ENCODE measurements at regions not wholly inside any gene's neighbourhood (a gene's known extent, or its start where the extent isn't known, plus 50 kb on each side); places are given as distances from the start of the nearest gene placed in this dataset.

- no peaks in the 10 kb centered on the region for H3K27me3 ChIP-seq
- H3K27ac ChIP-seq, result no peak overlapping the region
- H3K9me3 ChIP-seq, result no peaks in the 10 kb centered on the region
- intact Hi-C loops (cut with DNase I), result no loop called here
- 83 to 85% methylated on average over 4 of the region's 4 CpGs for WGBS, 2 donors
- H3K4me1 ChIP-seq, result no peaks in the 10 kb centered on the region
- TF ChIP-seq POLR2A (IDR thresholded peaks at IDR 0.05), result no peak
- DNase-seq, result no peak
- no peak overlapping the region for H3K4me3 ChIP-seq (replicated peaks in 1 of 3)
- H3K36me3 ChIP-seq, result no peaks in the 10 kb centered on the region
These were observed 116.3 kb downstream of the IRX5 start for GRCh38 chr16:55046916-55047315.

GRCh38 chr16:55047331-55047730, 116.7 kb downstream of the IRX5 start:
- H3K27me3 ChIP-seq, result no peaks in the 10 kb centered on the region
- H3K9me3 ChIP-seq, result no peaks in the 10 kb centered on the region
- H3K27ac ChIP-seq, result no peak overlapping the region
- no peaks in the 10 kb centered on the region for H3K4me1 ChIP-seq
- 88 to 90% methylated on average over 4 of the region's 4 CpGs for WGBS, 2 donors
- H3K4me3 ChIP-seq (replicated peaks in 1 of 3), result no peak overlapping the region
- no peak for DNase-seq
- no peaks in the 10 kb centered on the region for H3K36me3 ChIP-seq
- intact Hi-C loops (cut with DNase I), result no loop called here
- no peak for TF ChIP-seq POLR2A (IDR thresholded peaks at IDR 0.05)
- TF ChIP-seq CTCF (IDR thresholded peaks at IDR 0.05), result no peak

GRCh38 chr16:55047903-55048497, 117.3 kb downstream of the IRX5 start:
- no peak for TF ChIP-seq CTCF (IDR thresholded peaks at IDR 0.05)
- no peak for TF ChIP-seq POLR2A (IDR thresholded peaks at IDR 0.05)
- WGBS, 2 donors, result 95 to 96% methylated on average over 6 of the region's 8 CpGs
- H3K4me3 ChIP-seq (replicated peaks in 1 of 3), result no peak overlapping the region
- H3K27ac ChIP-seq, result no peak overlapping the region
- no peaks in the 10 kb centered on the region for H3K27me3 ChIP-seq
- no peaks in the 10 kb centered on the region for H3K4me1 ChIP-seq
- no peak for DNase-seq
- intact Hi-C loops (cut with DNase I), result no loop called here
- no peaks in the 10 kb centered on the region for H3K9me3 ChIP-seq
- no peaks in the 10 kb centered on the region for H3K36me3 ChIP-seq

- 80 to 90% methylated on average over 5 of the region's 5 CpGs for WGBS, 2 donors
- no peaks in the 10 kb centered on the region for H3K27me3 ChIP-seq
- no peaks in the 10 kb centered on the region for H3K36me3 ChIP-seq
- DNase-seq, result no peak
- H3K4me3 ChIP-seq (replicated peaks in 1 of 3), result no peak overlapping the region
- TF ChIP-seq CTCF (IDR thresholded peaks at IDR 0.05) (no peak), POLR2A (IDR thresholded peaks at IDR 0.05) (no peak)
- H3K9me3 ChIP-seq, result no peaks in the 10 kb centered on the region
- intact Hi-C loops (cut with DNase I), result no loop called here
- no peak overlapping the region for H3K27ac ChIP-seq
- no peaks in the 10 kb centered on the region for H3K4me1 ChIP-seq
These were observed 118.1 kb downstream of the IRX5 start for GRCh38 chr16:55048745-55049144.

GRCh38 chr16:55051571-55052347, 121.1 kb downstream of the IRX5 start:
- no peaks in the 10 kb centered on the region for H3K9me3 ChIP-seq
- TF ChIP-seq CTCF (IDR thresholded peaks at IDR 0.05) (no peak), POLR2A (IDR thresholded peaks at IDR 0.05) (no peak)
- no peaks in the 10 kb centered on the region for H3K4me1 ChIP-seq
- intact Hi-C loops (cut with DNase I), result no loop called here
- H3K36me3 ChIP-seq, result no peaks in the 10 kb centered on the region
- no peak overlapping the region for H3K4me3 ChIP-seq (replicated peaks in 1 of 3)
- H3K27ac ChIP-seq, result no peak overlapping the region
- peaks cover 4% of the 10 kb centered on the region for H3K27me3 ChIP-seq
- WGBS, 2 donors, result 76% methylated on average over 7 of the region's 7 CpGs
- no peak for DNase-seq
